Jurkat, Clone E6-1 (cell line): ENCODE measurements at regions not wholly inside any gene's neighbourhood (a gene's known extent, or its start where the extent isn't known, plus 50 kb on each side); places are given as distances from the start of the nearest gene placed in this dataset.
"Not testable (repeated sequence)": the region's sequence is repeated elsewhere in the genome, so short reads cannot be mapped to it uniquely, and the experiment has no call there.

ENCODE experiments used
- DNase-seq: peaks from one replicate; pipeline ENCODE4 v3.0.0-alpha.2; 2011; ENCODE audit warnings: low read depth, low spot score
- H3K4me3 ChIP-seq: 2 replicates; pipeline ENCODE4 v1.5.1; 2011; ENCODE audit warnings: mild to moderate bottlenecking, low read length, control low read depth, moderate library complexity

GRCh38 chr2:34534761-34535160 lies 935.7 kb upstream of the FAM98A start:
- H3K4me3 ChIP-seq: no peak overlapping the region
- DNase-seq: no peak

- no peak for DNase-seq
- no peak overlapping the region for H3K4me3 ChIP-seq
These were observed 935.2 kb upstream of the FAM98A start for GRCh38 chr2:34534341-34534740.

- DNase-seq: no peak
- H3K4me3 ChIP-seq: no peak overlapping the region
These were observed 934.6 kb upstream of the FAM98A start for GRCh38 chr2:34533585-34534183.

GRCh38 chr2:34529965-34530364 lies 930.9 kb upstream of the FAM98A start:
- no peak for DNase-seq

GRCh38 chr2:34523958-34524514 lies 924.9 kb upstream of the FAM98A start:
- H3K4me3 ChIP-seq: no peak overlapping the region
- DNase-seq: no peak

More at GRCh38 chr2:34529965-34530364, 930.9 kb upstream of the FAM98A start:
- no peak overlapping the region for H3K4me3 ChIP-seq

- no peak for DNase-seq
- no peak overlapping the region for H3K4me3 ChIP-seq
These were observed 920.6 kb upstream of the FAM98A start for GRCh38 chr2:34519659-34520058.

- H3K4me3 ChIP-seq: no peak overlapping the region
- no peak for DNase-seq
These were observed 899.5 kb upstream of the FAM98A start for GRCh38 chr2:34498561-34498960.

GRCh38 chr2:34494192-34494591 lies 895.1 kb upstream of the FAM98A start:
- not testable (repeated sequence) for DNase-seq, H3K4me3 ChIP-seq

GRCh38 chr2:34492561-34493455 lies 893.7 kb upstream of the FAM98A start:
- DNase-seq: no peak
- H3K4me3 ChIP-seq: no peak overlapping the region

- no peak for DNase-seq
- no peak overlapping the region for H3K4me3 ChIP-seq
These were observed 887.9 kb upstream of the FAM98A start for GRCh38 chr2:34486965-34487364.

- no peak overlapping the region for H3K4me3 ChIP-seq
- no peak for DNase-seq
These were observed 882.4 kb upstream of the FAM98A start for GRCh38 chr2:34481542-34481941.

GRCh38 chr2:34480366-34480765 lies 881.3 kb upstream of the FAM98A start:
- no peak for DNase-seq

GRCh38 chr2:34475156-34475555 lies 876.1 kb upstream of the FAM98A start:
- H3K4me3 ChIP-seq: no peak overlapping the region
- no peak for DNase-seq

More at GRCh38 chr2:34480366-34480765, 881.3 kb upstream of the FAM98A start:
- no peak overlapping the region for H3K4me3 ChIP-seq

GRCh38 chr2:34474646-34475045 lies 875.5 kb upstream of the FAM98A start:
- DNase-seq: no peak
- H3K4me3 ChIP-seq: no peak overlapping the region

- DNase-seq: no peak
- H3K4me3 ChIP-seq: no peak overlapping the region
These were observed 848.0 kb upstream of the FAM98A start for GRCh38 chr2:34447097-34447496.

- no peak overlapping the region for H3K4me3 ChIP-seq
- no peak for DNase-seq
These were observed 824.2 kb upstream of the FAM98A start for GRCh38 chr2:34423301-34423700.

- no peak for DNase-seq
These were observed 820.8 kb upstream of the FAM98A start for GRCh38 chr2:34419856-34420255.

GRCh38 chr2:34416856-34417255 lies 817.8 kb upstream of the FAM98A start:
- H3K4me3 ChIP-seq: no peak overlapping the region
- no peak for DNase-seq

More at GRCh38 chr2:34419856-34420255, 820.8 kb upstream of the FAM98A start:
- H3K4me3 ChIP-seq: no peak overlapping the region

- no peak overlapping the region for H3K4me3 ChIP-seq
- DNase-seq: no peak
These were observed 815.8 kb upstream of the FAM98A start for GRCh38 chr2:34414856-34415255.

GRCh38 chr2:34408100-34408499 lies 809.0 kb upstream of the FAM98A start:
- DNase-seq: no peak
- no peak overlapping the region for H3K4me3 ChIP-seq
